Ascending aorta (tissue), 2 donors: ENCODE measurements at regions not wholly inside any gene's neighbourhood (a gene's known extent, or its start where the extent isn't known, plus 50 kb on each side); places are given as distances from the start of the nearest gene placed in this dataset.

ENCODE experiments used
- DNase-seq, 2 donors: peaks; one replicate each; pipeline ENCODE4 v3.0.0-alpha.2; 2019; ENCODE audit warnings: low spot score in 2 of 2
- H3K27ac ChIP-seq, 2 donors: fragments of 200-600 bp; sonication (generic); one replicate each; pipeline ENCODE4 v1.5.1; 2016 to 2017; ENCODE audit warnings: mild to moderate bottlenecking in 1 of 2
- H3K27me3 ChIP-seq: fragments of 200-600 bp; sonication (generic); one replicate; pipeline ENCODE4 v1.5.1; 2017
- H3K36me3 ChIP-seq, 2 donors: fragments of 200-600 bp; sonication (generic); one replicate each; pipeline ENCODE4 v1.5.1; 2016
- H3K4me1 ChIP-seq, 2 donors: fragments of 200-600 bp; sonication (generic); one replicate each; pipeline ENCODE4 v1.5.1; 2016 to 2017; ENCODE audit warnings: mild to moderate bottlenecking in 1 of 2
- H3K4me3 ChIP-seq, 2 donors: fragments of 200-600 bp; sonication (generic); one replicate each; pipeline ENCODE4 v1.5.1; 2016 to 2017; ENCODE audit warnings: mild to moderate bottlenecking in 1 of 2
- H3K9me3 ChIP-seq, 2 donors: fragments of 200-600 bp; sonication (generic); one replicate each; pipeline ENCODE4 v1.5.1; 2016
- CTCF ChIP-seq, 3 experiments: fragments of 200-600 bp in 2 of 3; fragments of 450-650 bp in 1 of 3; sonication (generic) in 2 of 3; IDR thresholded peaks; one replicate each; pipeline ENCODE4 v1.5.1; 2016 to 2019; ENCODE audit warnings: antibody characterized with exemption in 3 of 3, mild to moderate bottlenecking in 1 of 3, moderate library complexity in 1 of 3
- intact Hi-C: fragments of 100-400 bp; cut with DNase I; formaldehyde crosslinking; loops from one replicate; pipeline ENCODE4 v1.15.1; 2023

GRCh38 chr5:141780952-141781781 lies 97.0 kb downstream of the PCDH1 start:
- no peak overlapping the region for H3K4me3 ChIP-seq
- no peaks in the 10 kb centered on the region for H3K27me3 ChIP-seq
- intact Hi-C loops, result no loop called here
- H3K36me3 ChIP-seq, result no peaks in the 10 kb centered on the region
- DNase-seq, result no peak
- no peak for TF ChIP-seq CTCF (IDR thresholded peaks at IDR 0.05)
- H3K9me3 ChIP-seq, result no peaks in the 10 kb centered on the region
- no peaks in the 10 kb centered on the region for H3K4me1 ChIP-seq
- no peak overlapping the region for H3K27ac ChIP-seq

DNA sequence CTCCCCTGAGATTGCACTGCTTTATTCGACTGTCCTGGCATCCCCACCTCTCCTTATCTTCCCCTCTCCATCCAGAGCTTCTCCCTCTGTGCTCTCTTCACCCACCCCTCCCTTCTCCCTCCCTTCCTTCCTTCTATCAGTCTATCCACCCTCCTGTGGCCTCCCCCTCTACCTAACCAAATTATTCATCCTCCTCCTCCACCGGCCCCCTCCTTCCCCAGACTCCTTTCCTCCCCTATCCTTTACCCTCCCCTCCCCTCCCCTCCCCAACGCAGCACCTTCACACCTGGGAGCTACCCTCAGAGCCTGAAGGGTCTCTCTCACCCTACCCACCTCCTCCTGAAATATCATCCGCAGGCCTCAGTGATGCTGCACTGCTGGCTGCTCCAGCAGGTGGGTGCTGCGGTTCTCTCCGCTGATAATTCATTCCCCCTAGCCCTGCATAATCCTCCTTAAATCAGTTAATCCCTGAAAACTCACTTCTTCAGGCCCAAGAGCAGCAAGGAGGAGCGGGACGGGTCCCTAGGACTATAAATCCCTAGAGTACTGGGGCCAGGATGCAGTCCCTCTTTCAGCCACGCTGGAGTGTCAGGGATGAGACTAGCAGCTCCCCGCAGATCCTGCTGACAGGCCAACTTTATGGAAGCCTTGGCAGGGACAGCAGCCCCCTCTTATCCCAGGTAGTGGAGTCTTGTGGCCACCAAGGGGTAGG lies 97.8 kb downstream of the PCDH1 start:
- no peaks in the 10 kb centered on the region for H3K36me3 ChIP-seq
- no peak for DNase-seq
- H3K27me3 ChIP-seq, result no peaks in the 10 kb centered on the region
- TF ChIP-seq CTCF (IDR thresholded peaks at IDR 0.05), result no peak
- H3K4me3 ChIP-seq, result no peak overlapping the region
- no peaks in the 10 kb centered on the region for H3K4me1 ChIP-seq
- H3K9me3 ChIP-seq, result no peaks in the 10 kb centered on the region
- no peak overlapping the region for H3K27ac ChIP-seq
- intact Hi-C loops, result no loop called here

DNA sequence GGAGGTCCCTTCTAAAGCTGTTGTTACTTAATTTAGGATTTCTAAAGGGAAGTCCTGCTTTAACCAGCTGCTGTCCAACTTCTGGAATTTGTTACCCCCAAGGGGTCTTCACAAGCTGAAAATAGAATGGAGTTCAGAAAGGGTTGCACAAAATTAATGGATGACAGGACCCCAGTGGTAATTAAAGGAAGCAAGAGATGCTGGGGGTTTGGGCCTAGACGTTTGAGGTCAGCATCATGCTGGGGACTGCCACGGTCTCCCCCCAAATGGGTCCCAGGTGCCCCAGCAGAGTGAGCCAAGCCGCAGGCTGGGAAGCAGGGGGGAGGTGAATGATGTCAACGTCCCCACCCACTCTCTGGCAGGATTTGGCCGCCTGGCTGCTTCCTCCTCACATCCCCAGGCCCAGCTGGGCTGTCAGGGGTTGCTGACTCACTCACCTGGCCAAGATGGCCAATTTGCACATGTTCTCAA lies 97.5 kb upstream of the ARAP3 start:
- Histone ChIP-seq H3K9me3 (no peaks in the 10 kb centered on the region), H3K27me3 (no peaks in the 10 kb centered on the region), H3K4me1 (no peaks in the 10 kb centered on the region), H3K4me3 (no peak overlapping the region), H3K27ac (no peak overlapping the region), H3K36me3 (no peaks in the 10 kb centered on the region)
- TF ChIP-seq CTCF (IDR thresholded peaks at IDR 0.05), result no peak
- intact Hi-C loops, result no loop called here
- no peak for DNase-seq

DNA sequence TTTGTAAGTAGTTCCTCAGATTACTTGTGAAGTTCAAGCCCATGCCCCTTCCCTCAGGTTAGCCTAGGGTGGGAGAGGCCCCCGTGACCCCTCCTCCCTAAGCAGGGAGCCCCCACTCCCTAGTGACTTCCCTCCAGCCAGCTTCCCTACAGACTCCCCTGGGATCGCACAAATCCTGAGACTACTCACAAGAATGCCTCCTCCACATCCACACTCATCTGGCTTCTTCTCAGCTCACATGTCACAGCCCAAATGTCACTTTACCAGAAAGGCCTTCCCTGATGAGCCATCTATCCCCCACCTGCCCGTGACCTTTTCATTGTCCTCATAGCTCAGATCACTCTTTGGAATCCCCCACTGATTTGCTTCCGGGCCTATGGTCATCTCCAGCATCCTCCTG lies 96.7 kb upstream of the ARAP3 start:
- no peak for TF ChIP-seq CTCF (IDR thresholded peaks at IDR 0.05)
- DNase-seq, result no peak
- H3K27ac ChIP-seq, result no peak overlapping the region
- H3K27me3 ChIP-seq, result no peaks in the 10 kb centered on the region
- H3K36me3 ChIP-seq, result no peaks in the 10 kb centered on the region
- H3K4me1 ChIP-seq, result no peaks in the 10 kb centered on the region
- no peak overlapping the region for H3K4me3 ChIP-seq
- no peaks in the 10 kb centered on the region for H3K9me3 ChIP-seq
- intact Hi-C loops, result no loop called here

- intact Hi-C loops, result no loop called here
- no peaks in the 10 kb centered on the region for H3K4me1 ChIP-seq
- H3K27ac ChIP-seq, result no peak overlapping the region
- H3K4me3 ChIP-seq, result no peak overlapping the region
- DNase-seq, result no peak
- H3K36me3 ChIP-seq, result no peaks in the 10 kb centered on the region
- no peak for TF ChIP-seq CTCF (IDR thresholded peaks at IDR 0.05)
- H3K27me3 ChIP-seq, result no peaks in the 10 kb centered on the region
- H3K9me3 ChIP-seq, result no peaks in the 10 kb centered on the region
These were observed 96.2 kb upstream of the ARAP3 start for GRCh38 chr5:141778206-141778605.
